ENCODE measurements at regions not wholly inside any gene's neighbourhood (a gene's known extent, or its start where the extent isn't known, plus 50 kb on each side); places are given as distances from the start of the nearest gene placed in this dataset.

DNA sequence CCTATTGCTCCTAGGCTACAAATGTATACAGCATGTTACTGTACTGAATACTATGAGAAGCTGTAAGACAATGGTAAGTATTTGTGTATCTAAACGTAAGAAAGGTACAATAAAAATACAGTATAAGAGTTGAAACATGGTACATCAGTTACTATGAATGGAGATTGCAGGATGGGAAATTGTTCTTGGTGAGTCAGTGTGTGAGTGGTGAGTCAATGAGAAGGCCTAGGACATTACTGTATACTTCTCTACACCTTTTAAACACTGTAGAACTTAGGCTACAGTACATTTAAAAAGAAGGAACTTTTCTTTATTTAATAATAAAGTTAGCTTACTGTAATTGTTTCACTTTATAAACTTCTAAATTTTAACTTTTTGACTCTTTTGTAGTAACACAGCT, 2603.2 kb downstream of the PCDH7 start:
- DNase-seq (ENCODE audit: low spot score): no peak

DNA sequence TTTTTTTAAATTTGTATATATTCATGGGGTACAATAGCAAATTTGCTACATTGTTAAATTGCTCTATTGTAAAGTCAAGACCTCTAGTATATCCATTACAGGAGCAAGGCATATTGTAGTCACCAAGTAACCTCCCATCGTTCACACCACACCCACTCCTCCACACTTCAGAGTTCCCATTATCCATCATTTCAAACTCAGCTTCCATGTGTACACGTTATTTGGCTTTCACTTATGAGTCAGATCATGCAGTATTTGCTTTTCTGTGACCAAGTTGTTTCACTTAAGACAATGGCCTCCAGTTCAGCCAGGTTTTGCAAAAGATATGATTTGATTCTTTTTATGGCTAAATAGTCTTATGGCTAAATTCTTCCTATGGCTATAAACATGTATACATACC, 2614.2 kb downstream of the PCDH7 start:
- DNase-seq (ENCODE audit: low spot score): no peak

DNA sequence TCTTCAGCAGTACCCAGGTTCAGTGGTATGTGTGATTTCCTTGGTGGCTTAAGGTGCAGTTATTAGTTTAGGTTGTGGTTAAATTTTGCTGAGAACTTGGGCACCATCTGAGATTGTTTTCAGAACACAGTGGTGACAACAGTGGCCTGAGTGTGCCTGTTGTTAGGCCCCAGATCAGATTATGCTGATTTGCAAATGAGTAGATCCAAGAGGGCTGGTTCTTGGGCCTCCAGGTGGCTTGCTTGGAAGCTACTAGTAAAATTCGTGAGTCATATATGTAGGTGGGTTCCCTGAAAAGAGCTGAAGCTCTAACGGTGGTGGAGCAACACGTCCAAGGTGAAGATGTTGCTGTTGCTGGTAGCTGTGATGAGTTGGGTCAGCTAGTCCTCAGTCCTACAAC, 2619.6 kb downstream of the PCDH7 start:
- no peak for DNase-seq (ENCODE audit: low spot score)

DNA sequence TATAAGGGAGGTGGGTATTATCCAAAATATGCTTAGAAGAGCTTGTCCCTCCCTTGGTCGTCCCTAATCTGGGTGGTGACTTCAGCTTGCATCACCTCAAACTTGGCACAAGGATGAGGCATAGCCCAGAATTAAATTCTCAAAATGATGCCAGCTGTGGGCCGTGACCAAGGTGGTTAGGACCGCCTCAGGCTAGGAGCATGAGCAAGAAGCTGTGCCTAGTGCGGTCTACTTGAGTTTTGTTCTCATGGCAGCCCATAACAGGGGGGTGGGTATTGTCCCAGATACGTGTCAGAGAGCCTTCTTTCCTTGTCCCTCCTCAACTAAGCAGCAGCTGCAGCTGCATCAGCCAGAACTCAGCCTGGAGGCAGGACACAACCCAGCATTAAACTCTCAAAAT, 2620.0 kb downstream of the PCDH7 start:
- DNase-seq (ENCODE audit: low spot score): no peak

DNA sequence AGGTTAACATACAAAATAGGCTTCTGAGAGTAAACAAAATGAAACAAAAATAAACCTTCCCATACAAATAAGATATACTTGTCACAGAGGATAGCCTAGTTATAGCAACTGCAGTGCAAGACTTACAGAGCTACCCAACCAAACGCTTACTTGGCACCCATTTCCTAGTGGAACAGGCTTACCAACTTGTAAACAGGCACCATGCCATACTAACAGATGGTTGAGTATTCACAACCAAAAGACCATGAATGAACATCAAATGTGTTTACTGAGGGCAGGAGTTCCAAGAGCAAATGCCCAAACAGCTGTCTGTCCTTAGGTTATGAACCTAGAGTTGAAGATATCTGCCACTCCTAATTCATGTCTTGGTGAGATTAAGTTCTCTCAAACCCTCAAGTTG, 2629.2 kb downstream of the PCDH7 start:
- no peak for DNase-seq (ENCODE audit: low spot score)

DNA sequence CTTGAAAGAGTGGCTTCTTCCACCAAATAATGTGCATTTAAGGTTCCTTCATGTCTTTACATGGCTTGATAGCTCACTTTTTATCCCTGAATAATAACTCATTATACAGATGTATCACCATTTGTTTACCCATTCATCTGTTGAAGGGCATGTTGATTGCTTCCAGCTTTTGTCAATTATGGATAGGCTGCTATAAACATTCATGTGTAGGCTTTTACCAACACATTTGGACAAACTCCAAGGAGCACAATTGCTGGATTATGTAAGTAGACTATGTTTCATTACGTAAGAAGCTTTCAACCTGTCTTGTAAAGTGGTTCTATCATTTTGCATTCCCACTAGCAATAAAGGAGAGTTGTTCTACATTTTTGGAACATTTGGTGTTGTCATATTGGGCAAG, 2637.0 kb downstream of the PCDH7 start:
- no peak for DNase-seq (ENCODE audit: low spot score)

DNA sequence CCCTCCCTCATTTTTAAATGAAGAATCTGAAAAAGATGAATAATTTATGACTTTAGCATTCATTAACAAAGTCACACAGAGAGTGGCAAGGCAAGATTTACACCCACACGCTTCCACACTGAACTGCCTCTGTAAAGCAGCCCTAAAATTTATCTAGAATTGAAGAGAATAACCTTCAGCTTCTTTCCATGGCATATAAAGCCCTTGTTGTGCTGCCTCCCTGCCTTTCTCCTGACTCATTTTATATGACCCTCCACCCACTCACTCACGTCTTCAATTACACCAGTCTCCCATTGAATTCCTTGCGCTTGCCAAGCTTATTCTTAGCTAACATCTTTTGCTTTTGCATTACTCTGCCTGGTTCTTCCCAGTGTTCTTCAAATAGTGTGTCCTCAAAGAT, 2649.3 kb downstream of the PCDH7 start:
- no peak for DNase-seq (ENCODE audit: low spot score)

DNA sequence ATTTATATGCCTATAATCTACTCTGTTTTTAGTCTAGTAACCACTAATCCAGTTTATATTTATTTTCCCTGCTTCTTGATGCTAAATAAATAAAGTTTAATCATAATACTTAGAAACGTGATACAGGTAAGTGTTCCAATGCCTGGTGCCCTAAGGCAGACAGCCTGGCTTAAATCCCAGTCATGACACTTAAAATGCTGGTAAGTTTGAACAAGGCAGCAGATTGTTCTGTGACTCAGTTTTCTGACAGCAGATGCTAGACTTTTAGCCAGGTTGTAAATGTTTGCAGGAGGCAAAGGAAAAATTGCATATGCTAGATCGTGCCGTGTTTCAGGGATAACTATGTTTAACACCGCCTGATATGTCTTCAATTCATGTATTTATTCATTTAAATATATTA, 2661.6 kb downstream of the PCDH7 start:
- DNase-seq (ENCODE audit: low spot score): no peak

DNA sequence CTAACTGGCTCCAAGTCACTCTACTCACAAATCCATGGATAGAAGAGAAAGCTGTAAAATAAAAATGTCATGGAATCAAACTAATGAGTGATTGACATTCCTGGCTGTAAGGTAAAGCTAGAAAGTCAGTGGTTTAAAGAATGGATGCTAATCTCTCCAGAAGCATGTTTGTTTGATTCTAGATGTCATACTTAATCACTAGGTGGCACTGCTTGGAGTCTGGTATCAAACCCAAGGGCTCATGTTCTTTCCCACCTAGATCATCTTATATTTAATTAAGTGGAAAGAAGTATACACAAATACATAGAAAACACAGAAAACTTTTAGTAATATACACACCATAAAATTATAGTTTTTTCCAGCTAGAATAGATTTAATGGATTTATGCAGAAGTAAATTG, 2666.6 kb downstream of the PCDH7 start:
- no peak for DNase-seq (ENCODE audit: low spot score)

DNA sequence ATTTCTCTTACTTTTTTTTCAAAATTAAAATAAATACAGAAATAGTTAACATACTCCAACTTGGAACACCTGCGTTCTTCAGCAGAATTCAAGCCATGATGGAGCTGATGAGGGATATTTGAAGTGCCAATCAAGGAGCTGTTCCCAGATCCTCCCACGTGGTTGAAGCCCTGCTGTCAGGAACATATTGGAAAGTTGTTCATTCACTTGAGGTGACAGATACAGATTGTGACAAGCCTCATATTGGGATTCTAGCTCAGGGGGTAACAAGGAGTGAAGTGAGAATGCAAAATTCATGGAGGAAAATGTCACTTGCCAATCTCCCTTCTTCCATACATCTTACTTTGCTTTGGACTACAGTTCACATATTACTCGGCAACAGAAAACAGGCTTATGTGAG, 2670.8 kb downstream of the PCDH7 start:
- no peak for DNase-seq (ENCODE audit: low spot score)

DNA sequence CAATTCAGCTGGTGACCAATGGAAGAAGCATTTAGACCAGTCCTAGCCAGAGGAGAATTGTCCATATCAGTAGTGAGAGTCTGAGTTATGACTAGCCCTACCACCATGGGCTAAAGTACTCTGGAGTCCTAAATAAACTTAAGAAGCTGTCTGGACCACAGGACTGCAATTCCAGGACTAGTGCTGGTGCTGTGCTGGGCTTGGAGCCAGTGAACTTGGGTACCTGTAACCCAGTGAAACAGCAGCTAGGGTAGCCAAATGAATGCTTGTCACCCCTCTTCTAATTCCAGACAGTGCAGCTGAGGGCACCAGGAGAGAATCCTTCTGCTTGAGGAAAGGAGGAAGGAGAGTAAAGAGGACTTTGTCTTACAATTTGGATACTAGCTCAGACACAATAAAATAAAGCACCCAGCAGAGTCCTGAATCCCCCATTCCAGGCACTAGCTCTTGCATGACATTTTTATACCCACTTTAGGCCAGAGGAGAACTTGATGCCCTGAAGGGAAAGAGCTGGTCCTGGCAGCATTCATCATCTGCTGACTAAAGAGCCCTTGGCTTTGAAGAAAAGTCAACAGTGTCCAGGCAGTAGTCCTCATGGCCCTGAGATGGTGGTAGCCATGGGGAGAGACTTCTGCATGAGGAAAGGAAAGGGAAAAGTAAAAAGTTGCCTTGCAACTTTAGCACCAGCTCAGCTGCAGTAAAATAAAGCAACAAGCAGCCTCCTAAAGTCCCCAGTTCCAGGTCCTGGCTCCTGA, 2675.7 kb downstream of the PCDH7 start:
- no peak for DNase-seq (ENCODE audit: low spot score)

DNA sequence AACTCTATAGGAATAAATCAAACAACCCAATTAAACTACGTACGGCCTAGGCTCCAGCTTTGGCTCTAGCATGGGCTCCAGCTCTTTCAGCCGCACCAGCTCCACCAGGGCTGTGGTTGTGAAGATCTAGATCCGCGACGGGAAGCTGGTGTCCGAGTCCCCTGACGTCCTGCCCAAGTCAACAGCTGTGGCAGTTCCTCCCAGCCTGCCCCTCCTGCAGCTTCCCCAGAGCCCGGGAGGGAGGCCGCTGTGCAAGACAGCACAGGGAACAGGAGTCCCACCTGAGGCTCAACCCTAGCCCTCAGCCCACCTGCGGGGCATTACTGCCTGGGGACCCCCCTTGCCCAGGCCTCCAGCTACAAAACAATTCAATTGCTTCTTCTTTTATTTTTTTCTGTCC, 2680.3 kb downstream of the PCDH7 start:
- no peak for DNase-seq (ENCODE audit: low spot score)

DNA sequence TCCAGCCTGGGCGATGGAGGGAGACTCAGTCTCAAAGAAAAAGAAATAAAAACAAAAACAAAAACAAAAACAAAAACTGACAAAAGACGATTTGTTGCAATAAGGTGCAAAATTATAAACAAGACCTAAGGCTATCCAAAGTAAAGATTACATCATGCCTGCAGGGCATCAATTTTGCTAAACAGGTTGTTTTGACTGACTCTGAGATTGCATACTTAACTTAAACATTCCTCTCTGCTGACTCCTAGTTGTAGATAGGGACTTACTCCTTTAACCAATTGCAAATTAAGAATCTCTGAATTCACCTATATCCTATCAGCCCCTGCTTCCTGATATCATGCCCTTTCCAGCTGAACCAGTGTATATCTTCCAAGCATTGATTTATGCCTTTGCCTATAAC, 2687.3 kb downstream of the PCDH7 start:
- DNase-seq (ENCODE audit: low spot score): no peak

DNA sequence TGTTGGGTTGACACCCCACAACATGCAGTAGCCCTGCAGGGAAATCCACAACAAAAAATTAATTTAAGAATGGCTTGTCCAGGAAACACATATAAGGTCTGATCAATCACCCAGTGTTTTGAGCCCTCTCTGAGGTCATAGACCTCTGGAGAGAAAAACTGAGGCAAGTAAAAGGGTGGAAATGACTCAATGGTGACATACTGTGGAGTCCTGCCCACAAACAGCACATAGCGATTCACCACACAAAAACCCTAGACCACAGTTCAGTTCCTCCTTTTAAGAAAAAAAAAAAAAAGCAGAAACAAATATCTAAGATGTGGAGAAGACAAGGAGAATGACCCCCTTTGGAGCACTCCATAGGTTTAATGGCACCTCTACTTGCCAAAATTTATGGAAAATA, 2691.0 kb downstream of the PCDH7 start:
- no peak for DNase-seq (ENCODE audit: low spot score)

DNA sequence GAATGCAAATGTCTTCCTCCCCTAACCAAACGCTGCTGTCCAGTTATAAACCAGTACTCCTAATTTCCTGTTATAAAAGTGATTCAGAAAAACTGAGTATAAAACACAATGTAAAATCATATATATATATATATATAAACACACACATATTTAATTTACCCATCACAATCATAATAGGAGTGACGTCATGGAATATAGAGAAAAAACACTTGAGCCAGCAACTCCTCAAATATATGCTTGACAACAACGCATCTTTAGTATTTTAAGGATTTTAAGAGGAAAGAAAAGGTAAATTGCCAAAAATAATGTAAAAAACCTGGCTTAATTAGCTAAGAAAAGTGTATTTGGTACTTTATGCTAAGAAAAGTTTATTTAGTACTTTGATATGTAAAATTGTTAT, 2701.7 kb downstream of the PCDH7 start:
- no peak for DNase-seq (ENCODE audit: low spot score)

DNA sequence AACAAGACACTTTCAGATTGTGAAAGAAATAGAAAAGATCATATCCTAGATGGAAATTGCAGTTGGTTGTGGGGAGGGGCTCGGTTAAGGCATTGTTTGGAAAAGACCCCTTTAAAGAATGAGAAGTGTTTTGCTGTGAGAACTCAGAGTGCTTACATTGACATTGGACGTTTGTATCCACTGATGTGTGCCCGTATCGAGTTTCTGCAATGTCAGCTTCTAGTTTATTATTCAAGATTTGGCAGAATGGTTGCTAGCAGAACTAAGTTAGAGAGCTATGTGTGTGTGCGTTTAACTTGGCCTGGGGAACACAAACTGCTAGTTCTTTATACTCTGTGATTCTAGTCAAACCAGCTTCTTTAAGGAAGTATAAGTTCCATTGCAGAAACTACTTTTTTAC, 2702.5 kb downstream of the PCDH7 start:
- no peak for DNase-seq (ENCODE audit: low spot score)

DNA sequence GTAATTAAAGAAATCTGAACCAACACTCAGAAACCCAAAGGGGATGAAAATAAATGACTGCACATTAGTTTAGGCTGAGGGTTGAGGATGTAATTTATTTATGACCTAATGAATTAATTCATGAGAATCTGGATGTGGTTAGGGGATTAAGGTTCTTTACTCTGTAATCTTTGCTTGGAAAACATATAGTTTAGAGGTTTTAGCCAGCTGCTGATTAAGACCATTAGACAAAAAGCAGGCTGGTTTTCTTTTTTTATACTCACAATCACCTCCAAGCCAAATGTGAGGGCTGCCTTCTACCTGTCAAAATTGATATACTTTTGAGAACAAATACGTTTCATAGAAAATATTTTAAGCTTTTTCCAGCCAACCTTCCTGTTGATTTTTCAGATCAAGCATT, 2705.8 kb downstream of the PCDH7 start:
- no peak for DNase-seq (ENCODE audit: low spot score)

DNA sequence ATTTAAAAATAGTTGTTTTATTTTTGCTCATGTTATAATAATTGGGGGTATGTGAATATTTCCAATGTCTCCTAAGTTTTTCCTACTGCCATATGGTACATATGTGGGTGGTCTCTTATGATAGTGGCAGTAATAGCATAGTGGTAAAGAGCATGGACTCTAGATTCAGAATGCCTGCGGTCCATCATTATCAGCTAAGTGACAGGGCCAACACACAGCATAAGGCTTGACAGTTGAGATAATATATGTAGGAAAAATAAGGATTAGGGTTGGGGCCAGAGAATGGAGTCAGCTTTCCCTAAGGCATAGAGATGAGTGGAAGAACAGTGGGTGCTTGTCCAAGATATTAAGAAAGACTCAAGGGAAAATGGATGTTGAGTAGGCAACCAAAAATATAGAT, 2707.5 kb downstream of the PCDH7 start:
- DNase-seq (ENCODE audit: low spot score): no peak

DNA sequence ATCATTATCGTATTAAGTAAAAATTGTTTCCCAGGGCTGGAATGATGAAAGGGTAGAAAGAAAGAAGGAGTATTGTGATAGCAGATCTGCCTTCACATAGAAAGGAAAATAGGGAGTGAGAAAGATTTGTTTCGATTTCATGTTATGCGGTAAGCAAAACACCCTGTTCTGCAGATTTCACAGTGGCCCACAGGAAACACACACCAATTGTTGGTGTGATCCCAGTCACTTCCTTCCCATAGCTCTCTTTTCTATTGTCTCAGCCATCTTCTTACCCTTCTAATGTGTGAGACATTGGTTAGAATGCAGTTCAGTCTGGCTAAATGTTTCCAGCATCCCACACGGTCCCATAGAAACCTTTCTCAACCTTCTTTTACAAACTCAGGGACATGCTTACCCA, 2709.8 kb downstream of the PCDH7 start:
- no peak for DNase-seq (ENCODE audit: low spot score)

DNA sequence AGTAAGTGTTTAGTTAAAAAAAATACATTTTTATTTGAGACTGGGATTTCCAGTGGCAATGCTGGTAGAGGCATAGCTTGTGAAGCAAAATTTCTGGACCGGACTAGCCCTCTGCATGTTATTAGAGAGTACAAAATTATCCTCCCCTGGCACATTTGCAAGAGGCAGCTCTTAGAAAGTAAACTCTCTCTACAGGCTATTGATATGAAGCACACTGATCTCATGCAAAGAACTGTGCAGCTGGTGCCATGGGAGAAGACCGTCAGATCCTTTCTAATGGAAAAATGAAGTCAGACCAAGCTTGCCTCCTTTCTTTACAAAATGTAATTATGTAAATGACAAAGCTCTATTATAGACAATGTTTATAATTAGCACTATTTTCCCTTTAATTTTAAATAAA, 2717.2 kb downstream of the PCDH7 start:
- no peak for DNase-seq (ENCODE audit: low spot score)

DNA sequence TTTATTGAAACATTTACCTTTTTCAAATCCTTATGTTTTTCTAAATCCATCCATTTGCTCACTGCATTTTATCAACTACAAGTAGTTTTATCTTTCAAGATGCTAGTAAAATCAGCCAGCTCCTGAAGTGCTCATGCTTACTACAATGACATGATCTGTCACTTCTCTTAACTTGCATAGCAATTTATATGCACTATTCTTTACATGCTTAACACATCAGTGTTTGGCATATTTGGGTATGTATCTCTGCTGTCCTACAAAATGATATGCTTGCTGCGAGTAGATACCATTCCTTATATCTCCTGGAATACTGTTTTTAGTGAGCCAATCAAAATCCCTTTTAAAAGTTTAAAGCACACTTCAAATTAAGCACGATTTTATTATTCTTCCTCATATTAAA, 2726.8 kb downstream of the PCDH7 start:
- no peak for DNase-seq (ENCODE audit: low spot score)

DNA sequence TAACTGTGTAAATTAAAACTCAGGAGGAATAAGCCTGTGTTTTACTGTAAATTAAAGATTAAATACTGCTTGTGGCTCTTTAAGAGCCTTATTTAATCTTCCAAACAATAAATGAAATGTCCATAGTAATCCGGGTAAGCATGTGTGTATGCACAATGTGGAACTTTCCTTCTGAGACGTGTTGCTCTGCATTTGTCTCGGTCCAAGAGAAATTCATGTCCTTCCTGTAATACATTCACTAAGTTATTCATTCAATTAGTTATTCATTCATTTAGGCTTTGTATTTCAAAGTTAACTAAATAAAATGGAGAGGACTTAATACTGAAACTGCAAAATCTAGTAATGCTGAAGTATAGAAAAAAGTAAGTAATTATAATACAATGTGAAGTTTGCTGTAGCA, 2728.8 kb downstream of the PCDH7 start:
- no peak for DNase-seq (ENCODE audit: low spot score)

DNA sequence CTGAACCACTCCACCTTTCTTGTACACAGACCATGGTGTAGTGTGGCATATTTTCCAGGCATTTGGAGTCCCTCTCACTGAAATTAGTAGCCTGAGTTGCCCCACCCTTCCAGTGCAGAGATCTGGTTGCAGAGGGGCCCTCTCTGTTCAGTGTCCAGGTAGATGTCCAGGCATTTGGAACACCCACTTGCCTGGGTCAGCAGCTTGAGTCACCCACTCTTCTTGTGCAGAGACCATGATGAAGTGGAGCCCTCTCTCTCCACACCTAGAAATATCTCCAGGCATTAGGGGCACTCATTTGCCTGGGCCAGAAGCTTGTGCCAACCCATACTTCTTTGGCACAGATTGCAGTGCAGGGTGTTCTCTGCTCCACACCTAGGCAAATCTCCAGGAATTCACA, 2733.3 kb downstream of the PCDH7 start:
- DNase-seq (ENCODE audit: low spot score): no peak

DNA sequence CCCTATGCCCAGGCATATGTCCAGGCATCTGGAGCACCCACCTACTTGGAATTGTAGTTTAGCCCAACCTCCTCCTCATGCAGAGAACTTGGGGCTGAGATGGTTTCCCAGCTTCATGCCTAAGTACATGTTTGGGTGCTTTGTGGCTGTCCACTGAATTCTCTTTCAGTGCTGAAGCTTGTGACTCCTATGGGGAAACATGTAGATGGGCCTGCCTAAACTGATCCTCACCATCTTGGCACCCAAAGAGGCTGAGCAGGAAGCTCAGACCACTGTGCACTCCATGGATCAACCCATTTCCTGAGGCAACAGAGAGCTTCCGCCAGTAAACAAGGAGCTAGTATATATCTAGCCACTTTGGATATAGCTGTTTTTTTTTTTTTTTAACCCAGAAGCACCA, 2733.7 kb downstream of the PCDH7 start:
- DNase-seq (ENCODE audit: low spot score): no peak

DNA sequence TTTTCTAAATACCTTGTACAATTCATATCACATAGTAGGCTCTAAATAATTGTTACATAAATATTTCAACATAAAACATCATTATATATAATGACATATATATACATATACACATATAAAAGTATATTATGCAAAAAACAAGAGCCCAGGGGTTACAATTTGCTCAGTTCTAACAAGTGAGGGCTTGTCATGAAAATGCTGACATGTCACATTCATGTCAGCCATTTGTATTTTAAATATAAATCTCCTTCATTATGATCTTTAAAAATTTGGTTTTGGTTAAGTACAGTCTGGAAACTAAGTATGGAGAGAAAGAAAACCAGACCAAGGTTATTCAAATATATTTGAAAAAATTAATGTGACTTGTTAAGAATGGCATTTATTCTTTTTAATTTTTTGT, 2745.4 kb downstream of the PCDH7 start:
- DNase-seq (ENCODE audit: low spot score): no peak
